Effector CD8-positive, alpha-beta T cell (primary cell): ENCODE measurements at regions not wholly inside any gene's neighbourhood (a gene's known extent, or its start where the extent isn't known, plus 50 kb on each side); places are given as distances from the start of the nearest gene placed in this dataset.
A peak's percentile ranks its signal among the peaks of the same experiment; 100 is the strongest.

ENCODE experiments used
- DNase-seq: peaks from one replicate; lab custom pipeline; 2025; lab: John Stamatoyannopoulos, UW

- no peak for DNase-seq
Observed at GRCh38 chr13:99663185-99663825, 162.0 kb downstream of the TM9SF2 start.

- no peak for DNase-seq
Observed at GRCh38 chr13:99662678-99663077, 161.4 kb downstream of the TM9SF2 start.

- DNase-seq, result no peak
Observed at GRCh38 chr13:99661791-99662190, 160.5 kb downstream of the TM9SF2 start.

- DNase-seq, result no peak
Observed at GRCh38 chr13:99659866-99660554, 158.7 kb downstream of the TM9SF2 start.

- DNase-seq, result no peak
Observed at GRCh38 chr13:99659226-99659625, 158.0 kb downstream of the TM9SF2 start.

- peak; percentile 49 for DNase-seq
Observed at GRCh38 chr13:99658261-99658991, 157.2 kb downstream of the TM9SF2 start.

GRCh38 chr13:99657848-99658260 is 156.6 kb downstream of the TM9SF2 start:
- DNase-seq, result peak; percentile 17

GRCh38 chr13:99656844-99657381 is 155.6 kb downstream of the TM9SF2 start:
- no peak for DNase-seq

GRCh38 chr13:99656092-99656745 is 154.9 kb downstream of the TM9SF2 start:
- DNase-seq, result peak; percentile 71

- DNase-seq, result no peak
Observed at GRCh38 chr13:99655351-99656091, 154.2 kb downstream of the TM9SF2 start.

GRCh38 chr13:99654076-99654475 is 152.8 kb downstream of the TM9SF2 start:
- DNase-seq, result no peak

- DNase-seq, result no peak
Observed at GRCh38 chr13:99653526-99653925, 152.3 kb downstream of the TM9SF2 start.

GRCh38 chr13:99652901-99653300 is 151.6 kb downstream of the TM9SF2 start:
- no peak for DNase-seq

GRCh38 chr13:99652141-99652540 is 150.9 kb downstream of the TM9SF2 start:
- no peak for DNase-seq

GRCh38 chr13:99651016-99651415 is 149.7 kb downstream of the TM9SF2 start:
- DNase-seq, result no peak

- DNase-seq, result no peak
Observed at GRCh38 chr13:99650410-99650809, 149.1 kb downstream of the TM9SF2 start.

GRCh38 chr13:99648927-99649326 is 147.7 kb downstream of the TM9SF2 start:
- no peak for DNase-seq

- no peak for DNase-seq
Observed at GRCh38 chr13:99648066-99648665, 146.9 kb downstream of the TM9SF2 start.

- no peak for DNase-seq
Observed at GRCh38 chr13:99647596-99647985, 146.3 kb downstream of the TM9SF2 start.

GRCh38 chr13:99646866-99647595 is 145.8 kb downstream of the TM9SF2 start:
- DNase-seq, result no peak
